Ascending aorta (tissue), 2 donors: ENCODE measurements at regions not wholly inside any gene's neighbourhood (a gene's known extent, or its start where the extent isn't known, plus 50 kb on each side); places are given as distances from the start of the nearest gene placed in this dataset.

Experiments used
- DNase-seq, 2 donors: peaks; one replicate each; pipeline ENCODE4 v3.0.0-alpha.2; 2019; ENCODE audit warnings: low spot score in 2 of 2
- H3K27ac ChIP-seq, 2 donors: fragments of 200-600 bp; sonication (generic); one replicate each; pipeline ENCODE4 v1.5.1; 2016 to 2017; ENCODE audit warnings: mild to moderate bottlenecking in 1 of 2
- H3K27me3 ChIP-seq: fragments of 200-600 bp; sonication (generic); one replicate; pipeline ENCODE4 v1.5.1; 2017
- H3K36me3 ChIP-seq, 2 donors: fragments of 200-600 bp; sonication (generic); one replicate each; pipeline ENCODE4 v1.5.1; 2016
- H3K4me1 ChIP-seq, 2 donors: fragments of 200-600 bp; sonication (generic); one replicate each; pipeline ENCODE4 v1.5.1; 2016 to 2017; ENCODE audit warnings: mild to moderate bottlenecking in 1 of 2
- H3K4me3 ChIP-seq, 2 donors: fragments of 200-600 bp; sonication (generic); one replicate each; pipeline ENCODE4 v1.5.1; 2016 to 2017; ENCODE audit warnings: mild to moderate bottlenecking in 1 of 2
- H3K9me3 ChIP-seq, 2 donors: fragments of 200-600 bp; sonication (generic); one replicate each; pipeline ENCODE4 v1.5.1; 2016
- CTCF ChIP-seq, 3 experiments: fragments of 200-600 bp in 2 of 3; fragments of 450-650 bp in 1 of 3; sonication (generic) in 2 of 3; IDR thresholded peaks; one replicate each; pipeline ENCODE4 v1.5.1; 2016 to 2019; ENCODE audit warnings: antibody characterized with exemption in 3 of 3, mild to moderate bottlenecking in 1 of 3, moderate library complexity in 1 of 3
- intact Hi-C: fragments of 100-400 bp; cut with DNase I; formaldehyde crosslinking; loops from one replicate; pipeline ENCODE4 v1.15.1; 2023

- no peaks in the 10 kb centered on the region for H3K4me1 ChIP-seq
- no peaks in the 10 kb centered on the region for H3K27me3 ChIP-seq
- intact Hi-C loops = no loop called here
- H3K36me3 ChIP-seq = no peaks in the 10 kb centered on the region
- no peak overlapping the region for H3K27ac ChIP-seq
- H3K9me3 ChIP-seq = no peaks in the 10 kb centered on the region
- no peak overlapping the region for H3K4me3 ChIP-seq
- TF ChIP-seq CTCF (IDR thresholded peaks at IDR 0.05) = no peak
- DNase-seq = no peak
These were observed 154.7 kb upstream of the HDAC4 start for GRCh38 chr2:239555571-239555905.

GRCh38 chr2:239554766-239555570, 154.1 kb upstream of the HDAC4 start:
- H3K36me3 ChIP-seq = no peaks in the 10 kb centered on the region
- no peaks in the 10 kb centered on the region for H3K4me1 ChIP-seq
- H3K9me3 ChIP-seq = no peaks in the 10 kb centered on the region
- TF ChIP-seq CTCF (IDR thresholded peaks at IDR 0.05) = no peak
- no peaks in the 10 kb centered on the region for H3K27me3 ChIP-seq
- no peak overlapping the region for H3K27ac ChIP-seq
- intact Hi-C loops = no loop called here
- no peak for DNase-seq
- no peak overlapping the region for H3K4me3 ChIP-seq

GRCh38 chr2:239553376-239554000, 152.7 kb upstream of the HDAC4 start:
- H3K9me3 ChIP-seq = no peaks in the 10 kb centered on the region
- H3K27ac ChIP-seq = no peak overlapping the region
- DNase-seq = no peak
- no peaks in the 10 kb centered on the region for H3K27me3 ChIP-seq
- H3K36me3 ChIP-seq = no peaks in the 10 kb centered on the region
- no peak overlapping the region for H3K4me3 ChIP-seq
- intact Hi-C loops = no loop called here
- TF ChIP-seq CTCF (IDR thresholded peaks at IDR 0.05) = no peak
- H3K4me1 ChIP-seq = no peaks in the 10 kb centered on the region

GRCh38 chr2:239552213-239552926, 151.6 kb upstream of the HDAC4 start:
- no peak for DNase-seq
- Histone ChIP-seq H3K4me3 (no peak overlapping the region), H3K4me1 (no peaks in the 10 kb centered on the region), H3K9me3 (no peaks in the 10 kb centered on the region), H3K36me3 (no peaks in the 10 kb centered on the region), H3K27ac (no peak overlapping the region), H3K27me3 (no peaks in the 10 kb centered on the region)
- no peak for TF ChIP-seq CTCF (IDR thresholded peaks at IDR 0.05)
- intact Hi-C loops = no loop called here

GRCh38 chr2:239551206-239551605, 150.4 kb upstream of the HDAC4 start:
- no peak for DNase-seq
- no peaks in the 10 kb centered on the region for H3K27me3 ChIP-seq
- intact Hi-C loops = no loop called here
- TF ChIP-seq CTCF (IDR thresholded peaks at IDR 0.05) = no peak
- no peaks in the 10 kb centered on the region for H3K9me3 ChIP-seq
- no peaks in the 10 kb centered on the region for H3K36me3 ChIP-seq
- H3K4me1 ChIP-seq = no peaks in the 10 kb centered on the region
- no peak overlapping the region for H3K4me3 ChIP-seq
- no peak overlapping the region for H3K27ac ChIP-seq
